Activated T-cell treated with anti-CD3 and anti-CD28 coated beads, Interleukin-2, amount 50 U/mL, for 4 hours (primary cell): ENCODE measurements at regions not wholly inside any gene's neighbourhood (a gene's known extent, or its start where the extent isn't known, plus 50 kb on each side); places are given as distances from the start of the nearest gene placed in this dataset.
A peak's percentile ranks its signal among the peaks of the same experiment; 100 is the strongest.

Experiments used
- ATAC-seq, 2 donors: fragments of 200-7000 bp; cut with Tn5 transposase; one replicate each; pipeline ENCODE4 v1.10.0; 2021
- DNase-seq: peaks from one replicate; pipeline ENCODE4 v3.0.0-alpha.2; 2020
- H3K27me3 Mint-ChIP-seq: one replicate; pipeline ENCODE4 v1.8.0; 2021; ENCODE audit warnings: low read depth, mixed read lengths
- H3K36me3 Mint-ChIP-seq: one replicate; pipeline ENCODE4 v1.8.0; 2022; ENCODE audit warnings: mixed read lengths; ENCODE audit not compliant: insufficient read depth
- H3K4me1 Mint-ChIP-seq: one replicate; pipeline ENCODE4 v1.8.0; 2021; ENCODE audit warnings: low read depth, mixed read lengths
- H3K4me3 Mint-ChIP-seq: one replicate; pipeline ENCODE4 v1.8.0; 2021; ENCODE audit warnings: mild to moderate bottlenecking, moderate library complexity, mixed read lengths
- H3K9me3 Mint-ChIP-seq: one replicate; pipeline ENCODE4 v1.8.0; 2021; ENCODE audit warnings: mixed read lengths

DNA sequence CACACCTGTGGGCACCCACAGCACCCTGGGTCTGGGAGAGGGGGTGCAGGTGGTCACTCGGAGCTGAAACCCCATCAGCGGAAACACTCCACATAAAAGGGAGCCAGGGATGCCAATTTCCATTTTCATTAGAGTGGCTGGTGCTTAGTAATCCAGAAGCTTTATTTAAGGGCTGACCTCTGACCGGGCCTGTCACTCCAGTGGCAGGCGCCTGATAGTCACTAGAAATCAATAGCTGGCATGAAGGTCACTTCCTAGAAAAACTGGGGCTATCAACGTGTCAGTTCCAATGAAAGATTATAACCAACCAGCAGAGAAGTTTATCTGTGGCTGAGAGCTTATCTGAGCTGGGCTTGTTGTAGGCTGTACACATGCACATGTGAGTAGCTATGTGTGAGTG, 333.7 kb upstream of the SKOR2 start:
- ATAC-seq: no peak
- no peak for DNase-seq
- no peaks in the 10 kb centered on the region for H3K36me3 Mint-ChIP-seq
- H3K4me3 Mint-ChIP-seq: no peak overlapping the region
- H3K4me1 Mint-ChIP-seq: no peaks in the 10 kb centered on the region
- H3K9me3 Mint-ChIP-seq: no peaks in the 10 kb centered on the region
- H3K27me3 Mint-ChIP-seq: no peaks in the 10 kb centered on the region

DNA sequence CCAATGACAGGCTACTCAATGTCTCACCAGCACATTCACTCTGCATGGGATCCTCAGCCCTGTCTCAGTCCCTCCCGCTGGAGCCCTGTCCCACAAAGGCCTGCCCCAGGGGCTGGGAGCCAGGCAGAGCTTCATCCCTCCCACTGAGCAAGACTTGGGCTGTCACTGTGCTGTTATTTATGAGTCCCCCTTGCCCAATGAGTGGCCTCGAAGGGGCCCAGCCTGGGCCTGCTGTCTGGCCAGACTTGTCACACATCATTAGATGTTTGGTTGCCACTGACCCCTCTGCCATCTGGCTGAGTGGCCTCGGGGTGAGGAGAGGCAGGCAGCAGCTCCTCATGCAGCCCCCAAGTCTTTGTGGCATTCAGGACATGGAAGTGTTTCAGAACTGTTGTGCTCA, 330.6 kb upstream of the SKOR2 start:
- Mint-ChIP-seq H3K36me3 (no peaks in the 10 kb centered on the region), H3K4me3 (no peak overlapping the region)
- no peak for DNase-seq

DNA sequence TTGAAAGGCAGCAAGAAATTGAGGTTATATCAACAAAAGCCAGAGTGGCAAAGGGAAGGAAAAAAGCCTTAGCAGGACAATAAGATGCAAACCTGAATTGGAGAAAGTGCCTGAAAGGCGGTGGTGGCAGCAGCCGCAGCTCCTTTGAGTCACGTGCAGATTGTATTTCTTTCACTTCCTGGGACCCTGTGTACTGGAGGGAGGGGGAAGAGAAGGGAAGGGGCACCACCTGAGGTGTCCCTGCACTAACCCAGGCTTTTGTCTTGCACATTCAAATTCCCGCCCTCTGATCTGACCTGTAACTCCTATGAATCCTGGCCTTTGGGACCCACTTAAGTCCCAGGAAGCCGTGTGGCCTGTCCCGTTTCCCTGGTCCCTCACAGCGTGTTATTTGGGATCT, 326.1 kb upstream of the SKOR2 start:
- Mint-ChIP-seq H3K27me3 (peaks cover 7% of the 10 kb centered on the region), H3K4me1 (no peaks in the 10 kb centered on the region), H3K9me3 (no peaks in the 10 kb centered on the region), H3K4me3 (no peak overlapping the region), H3K36me3 (no peaks in the 10 kb centered on the region)
- ATAC-seq: no peak
- no peak for DNase-seq

More for the DNA sequence above, 330.6 kb upstream of the SKOR2 start:
- Mint-ChIP-seq H3K27me3 (peaks cover 6% of the 10 kb centered on the region), H3K9me3 (no peaks in the 10 kb centered on the region), H3K4me1 (no peaks in the 10 kb centered on the region)
- ATAC-seq: peak in 1 of 2 donors; percentile 34

DNA sequence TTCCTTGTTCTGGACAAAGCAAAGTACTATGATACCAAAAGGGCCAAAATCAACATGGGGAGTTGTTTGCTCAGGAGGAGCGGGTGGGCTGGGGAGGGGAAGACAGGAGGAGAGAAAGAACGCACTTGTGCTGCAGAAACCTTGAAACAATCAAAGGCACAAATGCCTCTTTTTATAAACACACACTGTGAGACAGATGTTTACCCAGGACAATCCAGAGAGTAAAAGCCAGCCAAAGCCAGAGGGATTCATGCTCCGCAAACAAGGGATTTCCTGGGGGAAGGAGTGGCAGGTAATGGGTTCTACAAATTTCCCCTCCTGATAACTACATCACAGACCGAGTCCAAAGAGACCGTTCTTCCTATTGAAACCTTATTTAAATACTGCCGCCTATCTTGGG, 323.5 kb upstream of the SKOR2 start:
- Mint-ChIP-seq H3K4me1 (no peaks in the 10 kb centered on the region), H3K36me3 (no peaks in the 10 kb centered on the region), H3K9me3 (no peaks in the 10 kb centered on the region), H3K4me3 (no peak overlapping the region), H3K27me3 (peaks cover 7% of the 10 kb centered on the region)
- ATAC-seq (no peak), DNase-seq (no peak)

DNA sequence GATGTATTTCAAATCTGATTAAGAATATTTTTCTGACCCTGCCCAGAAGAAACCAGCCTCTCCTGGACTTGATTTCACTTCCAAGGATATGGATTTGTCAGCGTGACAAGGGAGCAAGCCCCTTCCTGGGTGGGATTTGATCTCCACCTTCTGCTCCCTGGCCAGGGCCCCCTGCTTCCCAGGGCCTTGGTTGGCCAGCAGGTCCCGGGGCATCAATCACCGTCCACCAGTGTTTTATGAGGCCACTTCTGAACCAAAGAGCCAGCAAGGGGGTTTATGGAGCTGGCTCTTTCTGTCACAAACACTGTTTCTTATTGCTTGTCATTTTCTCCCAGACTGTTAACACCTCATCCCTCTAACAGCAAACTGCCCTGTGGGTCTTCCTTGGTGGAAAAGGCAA, 320.5 kb upstream of the SKOR2 start:
- Mint-ChIP-seq H3K4me1 (no peaks in the 10 kb centered on the region), H3K36me3 (no peaks in the 10 kb centered on the region), H3K4me3 (no peak overlapping the region), H3K9me3 (no peaks in the 10 kb centered on the region), H3K27me3 (peaks cover 7% of the 10 kb centered on the region)
- DNase-seq: no peak
- no peak for ATAC-seq

DNA sequence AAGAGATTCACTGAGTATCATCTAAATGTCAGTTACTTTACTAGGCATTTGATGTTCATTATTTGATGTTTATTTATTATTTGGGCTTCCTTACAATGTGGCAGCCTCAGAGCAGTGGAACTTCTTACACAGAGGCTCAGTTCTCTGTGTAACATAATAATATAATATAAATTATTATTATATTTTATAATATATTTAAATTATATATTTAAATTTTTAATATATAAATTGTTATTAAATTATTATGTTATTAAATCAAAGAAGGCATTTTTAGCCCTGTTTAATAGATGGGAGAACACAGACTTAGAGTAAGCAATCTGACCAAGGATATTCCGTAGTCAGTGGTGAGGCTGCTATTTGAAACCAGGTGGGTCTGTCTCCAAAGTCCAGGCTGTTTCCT, 315.3 kb upstream of the SKOR2 start:
- Mint-ChIP-seq H3K4me3 (no peak overlapping the region), H3K36me3 (no peaks in the 10 kb centered on the region), H3K9me3 (no peaks in the 10 kb centered on the region), H3K27me3 (peaks cover 11% of the 10 kb centered on the region), H3K4me1 (no peaks in the 10 kb centered on the region)
- ATAC-seq (no peak), DNase-seq (no peak)

DNA sequence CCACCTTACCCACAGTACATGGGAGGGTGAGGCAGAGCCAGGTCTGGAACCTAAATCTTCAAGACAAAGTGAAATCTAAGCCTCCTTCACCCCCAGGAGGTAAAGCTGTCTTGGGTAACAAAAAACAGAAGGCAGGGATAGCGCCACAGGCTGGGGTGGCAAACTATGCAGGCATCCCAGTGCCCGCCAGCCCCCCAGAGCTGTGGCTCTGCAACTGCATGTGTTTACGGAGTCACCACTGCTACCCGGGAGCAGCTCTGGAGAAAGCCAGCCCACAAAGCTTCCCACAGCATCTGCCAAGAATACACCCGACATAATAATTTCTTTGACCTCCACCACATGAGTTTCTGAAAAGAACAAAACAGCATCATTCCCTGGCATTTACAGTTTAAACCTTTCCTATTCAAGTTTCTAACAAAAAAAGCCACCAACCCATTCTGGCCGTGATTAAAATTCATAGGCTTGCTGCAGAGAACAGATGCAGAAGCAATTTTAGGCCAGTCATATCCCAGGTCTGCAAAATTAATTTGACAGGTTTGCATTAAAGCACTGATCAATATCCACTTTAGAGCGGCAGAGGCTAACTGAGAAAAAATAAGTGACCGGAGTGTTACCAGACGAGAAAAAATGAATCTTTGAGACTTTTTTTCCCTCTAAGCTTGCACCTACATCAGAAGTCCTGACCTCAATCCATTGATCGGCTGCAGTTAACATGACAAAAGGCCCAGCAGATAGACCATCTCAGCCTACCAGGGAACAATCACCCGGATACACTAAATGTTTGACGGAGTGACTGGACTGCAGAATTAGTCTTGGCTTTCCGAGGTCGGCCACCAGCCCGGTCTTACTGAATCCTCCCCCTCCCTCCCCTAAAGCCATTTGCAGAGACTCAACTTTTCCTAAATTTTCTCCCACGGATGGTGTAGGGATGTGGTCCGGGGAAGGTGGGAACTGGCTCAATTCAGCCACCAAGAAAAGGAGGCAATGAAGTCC, 309.6 kb upstream of the SKOR2 start:
- Mint-ChIP-seq H3K4me3 (no peak overlapping the region), H3K9me3 (no peaks in the 10 kb centered on the region), H3K4me1 (no peaks in the 10 kb centered on the region), H3K36me3 (no peaks in the 10 kb centered on the region), H3K27me3 (peaks cover 29% of the 10 kb centered on the region)
- DNase-seq: no peak
- no peak for ATAC-seq

DNA sequence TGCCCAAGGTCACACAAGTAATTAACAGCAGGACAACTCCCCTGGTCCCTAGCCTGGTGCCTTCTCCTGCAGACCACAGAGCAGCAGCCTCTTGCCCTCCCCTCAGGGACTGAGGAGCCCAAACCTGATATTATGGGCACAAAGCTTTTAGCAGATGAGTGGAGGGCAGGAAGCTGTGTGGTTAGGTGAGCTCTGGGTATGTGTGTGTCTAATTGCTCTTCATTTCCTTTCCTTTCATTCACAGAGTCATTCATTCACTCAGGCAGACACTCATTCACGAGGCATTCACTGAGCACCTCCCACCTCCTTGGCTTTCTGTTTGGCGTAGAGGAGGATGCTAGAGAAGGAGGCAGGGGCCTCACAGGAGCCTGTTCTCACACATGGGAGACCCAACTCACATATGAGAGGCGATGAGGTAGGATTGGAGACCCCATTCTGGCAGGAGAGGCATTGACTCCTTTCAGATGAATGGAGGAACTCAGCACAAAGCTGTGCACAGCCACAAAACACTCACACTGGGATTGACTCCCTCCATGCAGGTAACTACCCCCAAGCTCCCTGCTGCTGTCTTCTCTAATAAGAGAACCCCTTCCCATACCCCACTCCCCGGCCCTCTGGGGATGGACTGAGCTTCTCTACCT, 306.8 kb upstream of the SKOR2 start:
- ATAC-seq (no peak), DNase-seq (no peak)
- Mint-ChIP-seq H3K4me1 (no peaks in the 10 kb centered on the region), H3K36me3 (no peaks in the 10 kb centered on the region), H3K27me3 (peaks cover 29% of the 10 kb centered on the region), H3K4me3 (no peak overlapping the region), H3K9me3 (no peaks in the 10 kb centered on the region)

DNA sequence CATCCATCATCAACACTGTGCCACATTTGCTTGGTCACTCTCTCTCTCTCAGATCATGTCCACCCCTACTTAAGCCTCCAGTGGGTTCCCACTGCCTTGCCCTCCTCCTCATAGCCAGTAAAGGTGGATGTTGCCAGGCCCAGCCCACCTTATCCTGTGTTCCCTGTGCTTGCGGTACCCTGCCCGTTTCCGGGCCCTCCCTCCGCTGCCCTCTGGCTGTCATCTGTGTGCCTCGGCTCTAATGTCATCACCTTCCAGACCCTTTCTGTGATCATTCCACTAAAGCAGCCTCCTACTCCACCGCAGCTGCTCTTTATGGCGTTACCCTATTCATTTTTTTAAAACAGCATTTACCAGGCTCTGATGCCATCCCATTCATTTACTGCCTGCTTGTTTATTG, 305.7 kb upstream of the SKOR2 start:
- Mint-ChIP-seq H3K4me3 (no peak overlapping the region), H3K9me3 (no peaks in the 10 kb centered on the region), H3K27me3 (peaks cover 26% of the 10 kb centered on the region), H3K4me1 (no peaks in the 10 kb centered on the region), H3K36me3 (no peaks in the 10 kb centered on the region)
- no peak for ATAC-seq
- no peak for DNase-seq

DNA sequence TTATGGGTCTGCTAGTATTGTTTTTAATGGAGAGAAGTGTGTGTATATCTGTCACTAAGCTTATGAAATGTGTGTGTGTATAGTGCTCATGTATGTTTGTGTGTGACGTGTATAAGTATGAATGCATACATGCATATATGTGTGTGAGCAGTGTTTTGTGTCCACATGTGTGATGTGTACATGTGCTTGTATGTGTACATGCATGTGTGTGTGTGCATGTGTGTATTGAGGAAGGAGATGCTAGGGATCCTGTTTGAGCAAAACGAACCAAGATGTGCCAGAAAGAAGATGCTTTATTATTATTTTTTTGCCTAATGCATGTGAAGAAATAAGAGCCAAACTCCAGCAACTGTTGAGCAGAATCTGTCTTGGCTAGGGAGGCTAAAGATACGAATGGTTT, 301.3 kb upstream of the SKOR2 start:
- Mint-ChIP-seq H3K9me3 (no peaks in the 10 kb centered on the region), H3K4me3 (no peak overlapping the region), H3K27me3 (peaks cover 5% of the 10 kb centered on the region), H3K4me1 (no peaks in the 10 kb centered on the region), H3K36me3 (no peaks in the 10 kb centered on the region)
- ATAC-seq (no peak), DNase-seq (no peak)

DNA sequence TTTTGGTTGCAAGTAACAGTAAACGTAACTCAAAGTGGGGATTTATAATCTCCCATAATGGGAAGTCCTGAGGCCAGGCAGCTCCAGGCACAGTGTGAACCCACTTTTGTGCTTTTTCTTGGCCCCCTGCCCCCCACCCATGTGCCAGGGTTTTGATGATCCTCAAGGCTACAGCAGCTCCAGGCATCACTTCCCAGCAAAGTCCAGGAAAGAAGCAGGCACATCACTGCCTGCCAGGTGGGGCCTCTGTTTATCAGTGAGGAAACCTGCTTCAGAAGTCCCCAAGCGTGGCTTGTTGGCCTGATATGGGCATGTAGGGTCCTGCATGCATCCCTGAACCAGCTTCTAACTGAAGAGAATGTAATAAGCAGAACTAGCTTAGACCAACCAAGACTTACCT, 299.2 kb upstream of the SKOR2 start:
- no peaks in the 10 kb centered on the region for H3K4me1 Mint-ChIP-seq
- H3K36me3 Mint-ChIP-seq: no peaks in the 10 kb centered on the region
- H3K4me3 Mint-ChIP-seq: no peak overlapping the region
- no peaks in the 10 kb centered on the region for H3K9me3 Mint-ChIP-seq
- peaks cover 2% of the 10 kb centered on the region for H3K27me3 Mint-ChIP-seq
- ATAC-seq (no peak), DNase-seq (no peak)

DNA sequence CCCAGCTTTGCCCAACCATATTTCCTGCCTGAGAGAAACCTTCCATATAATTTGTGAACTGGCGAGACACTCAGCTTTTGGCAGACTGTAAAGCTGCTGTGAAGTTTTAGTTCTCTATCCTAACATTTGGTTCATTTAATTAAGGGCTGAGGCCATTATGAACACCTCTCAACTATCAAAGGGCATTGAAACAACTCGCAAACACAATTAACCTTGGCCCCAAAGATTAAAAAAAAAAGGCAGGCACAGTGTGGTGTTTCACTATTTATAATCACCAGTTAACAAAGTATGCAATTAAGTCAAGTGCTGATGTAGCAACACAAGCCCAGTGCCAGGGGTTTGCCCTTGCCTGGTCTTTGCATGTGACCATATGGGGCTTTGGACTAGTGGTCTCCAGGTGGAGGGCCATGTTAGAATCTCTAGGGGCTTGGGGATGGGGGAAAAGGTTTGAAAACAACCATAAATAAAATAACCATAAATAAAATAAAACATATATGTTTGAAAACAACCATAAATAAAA, 297.6 kb upstream of the SKOR2 start:
- DNase-seq (no peak), ATAC-seq (no peak)
- no peaks in the 10 kb centered on the region for H3K36me3 Mint-ChIP-seq
- no peak overlapping the region for H3K4me3 Mint-ChIP-seq
- H3K27me3 Mint-ChIP-seq: peaks cover 6% of the 10 kb centered on the region
- no peaks in the 10 kb centered on the region for H3K4me1 Mint-ChIP-seq
- no peaks in the 10 kb centered on the region for H3K9me3 Mint-ChIP-seq

DNA sequence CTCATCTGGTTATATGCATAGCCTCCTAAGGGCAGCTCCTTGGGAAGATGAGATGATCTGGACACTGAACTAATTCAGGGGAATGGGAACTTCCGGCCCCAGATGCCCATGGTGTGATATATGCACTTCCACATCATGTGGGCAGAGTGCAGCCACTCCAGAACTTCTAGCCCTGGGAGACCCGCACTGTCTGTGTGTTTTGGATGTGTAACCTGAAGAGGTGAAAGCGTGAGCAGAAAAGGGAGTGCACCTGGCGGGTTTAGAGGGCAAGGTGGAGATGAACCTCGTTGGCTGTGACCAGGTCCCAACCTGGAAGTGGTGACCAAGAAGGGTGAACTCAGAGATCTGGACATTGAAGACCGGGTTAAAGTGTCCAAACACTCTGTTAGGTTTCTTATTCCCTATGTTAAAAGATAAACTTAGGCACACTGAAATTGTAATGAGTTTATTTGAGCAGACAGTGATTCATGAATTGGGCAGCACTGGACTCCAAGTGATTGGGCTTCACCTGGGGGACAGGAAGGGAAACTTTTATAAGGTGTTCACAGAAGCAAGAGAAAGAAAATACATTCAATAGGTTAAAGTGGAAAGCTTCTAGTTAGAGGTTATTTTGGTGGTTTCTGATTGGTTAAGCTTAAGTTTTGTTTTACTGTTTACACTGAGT, 296.2 kb upstream of the SKOR2 start:
- H3K9me3 Mint-ChIP-seq: no peaks in the 10 kb centered on the region
- no peak overlapping the region for H3K4me3 Mint-ChIP-seq
- no peak for ATAC-seq
- no peaks in the 10 kb centered on the region for H3K36me3 Mint-ChIP-seq
- peaks cover 6% of the 10 kb centered on the region for H3K27me3 Mint-ChIP-seq
- no peaks in the 10 kb centered on the region for H3K4me1 Mint-ChIP-seq
- no peak for DNase-seq

DNA sequence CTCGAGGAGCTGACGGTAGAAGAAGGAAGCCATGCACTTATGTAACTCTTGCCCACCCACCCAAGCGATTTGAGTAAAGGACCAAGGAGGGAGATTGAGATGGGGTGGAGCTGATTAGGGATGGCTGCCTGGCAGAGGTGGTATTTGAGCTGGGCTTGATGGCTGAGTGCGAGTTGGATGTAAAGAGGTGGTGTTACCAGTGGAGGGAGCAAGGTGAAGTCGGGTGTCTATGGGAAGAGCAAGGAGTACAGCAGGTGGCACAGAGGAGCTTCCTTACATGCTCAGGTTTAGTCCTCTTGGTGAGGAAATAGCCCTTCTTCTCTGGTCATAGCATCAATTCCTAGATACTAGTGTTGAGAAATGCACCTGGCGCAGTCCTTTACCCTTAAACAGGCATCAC, 294.2 kb upstream of the SKOR2 start:
- DNase-seq: no peak
- no peaks in the 10 kb centered on the region for H3K9me3 Mint-ChIP-seq
- no peaks in the 10 kb centered on the region for H3K36me3 Mint-ChIP-seq
- ATAC-seq: no peak
- no peak overlapping the region for H3K4me3 Mint-ChIP-seq
- peaks cover 8% of the 10 kb centered on the region for H3K27me3 Mint-ChIP-seq
- no peaks in the 10 kb centered on the region for H3K4me1 Mint-ChIP-seq
